ENCODE measurements at regions not wholly inside any gene's neighbourhood (a gene's known extent, or its start where the extent isn't known, plus 50 kb on each side); places are given as distances from the start of the nearest gene placed in this dataset.

GRCh38 chr4:157918036-157918832, 254.6 kb downstream of the GASK1B start:
- no peak for TF ChIP-seq CTCF (IDR thresholded peaks at IDR 0.05 in 4 of 5, conservative IDR thresholded peaks at IDR 0.05 in 1 of 5)
- TF ChIP-seq POLR2A (IDR thresholded peaks at IDR 0.05): no peak
